Nucleus accumbens (tissue), 56 donors: ENCODE measurements at regions not wholly inside any gene's neighbourhood (a gene's known extent, or its start where the extent isn't known, plus 50 kb on each side); places are given as distances from the start of the nearest gene placed in this dataset.

Experiments
- DNase-seq, 56 donors: peaks; one replicate each; lab custom pipeline; 2025; lab: John Stamatoyannopoulos, UW

DNA sequence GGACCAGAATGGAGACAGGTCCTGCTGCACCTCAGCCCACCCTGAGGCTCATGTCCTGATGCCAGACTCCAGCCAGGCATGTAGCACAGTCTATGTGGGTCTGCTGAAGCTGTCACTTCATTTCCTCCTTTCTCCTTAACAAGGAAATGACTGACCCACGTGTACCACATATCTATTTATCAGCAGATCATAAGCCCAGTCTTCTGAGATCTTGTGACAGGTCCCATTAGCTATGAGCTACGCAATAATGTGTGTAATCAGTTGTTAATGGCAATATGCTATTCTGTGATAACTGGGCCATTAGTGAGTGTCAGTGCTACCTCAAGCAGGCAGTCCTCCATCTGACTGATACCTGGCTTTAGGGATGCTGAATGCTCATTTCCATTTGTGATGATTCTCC lies 615.3 kb downstream of the BCL11A start:
- DNase-seq = no peak

DNA sequence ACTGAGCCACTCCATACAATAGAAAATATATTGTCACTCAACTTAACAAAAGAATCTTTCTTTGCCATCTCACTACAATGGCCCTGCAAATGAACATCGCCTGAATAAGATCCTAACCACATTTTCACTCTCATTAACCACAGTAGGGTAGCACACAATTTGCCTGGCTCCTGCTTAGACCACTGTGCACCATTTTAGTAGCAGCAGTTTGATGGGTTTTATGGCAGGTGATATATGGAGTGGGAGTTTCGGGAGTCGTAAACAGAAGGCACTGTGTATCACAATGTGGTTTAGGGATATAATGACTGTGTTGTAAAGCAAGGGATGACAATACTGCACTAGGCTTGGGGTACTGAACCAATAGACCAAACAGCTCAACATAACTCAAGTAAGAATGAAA lies 617.4 kb downstream of the BCL11A start:
- no peak for DNase-seq

DNA sequence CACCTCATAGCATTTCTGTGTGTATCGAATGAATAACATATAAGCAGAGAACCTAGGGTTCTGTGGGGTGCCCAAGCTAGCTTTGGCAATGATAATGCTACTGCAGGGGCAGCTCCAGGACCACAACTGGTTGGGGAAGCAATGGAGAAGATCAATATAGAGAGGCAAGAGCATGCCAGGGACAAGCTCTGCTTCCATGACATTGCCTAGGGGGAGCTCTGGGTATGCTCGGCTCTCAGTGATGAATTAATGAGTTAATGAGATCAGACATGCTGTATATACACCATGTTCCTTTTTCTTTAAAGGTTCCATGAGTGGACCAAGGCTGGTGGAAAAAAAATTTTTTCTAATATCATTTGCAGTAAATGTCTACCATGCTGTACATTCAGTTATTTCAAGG lies 618.4 kb downstream of the BCL11A start:
- DNase-seq = no peak

DNA sequence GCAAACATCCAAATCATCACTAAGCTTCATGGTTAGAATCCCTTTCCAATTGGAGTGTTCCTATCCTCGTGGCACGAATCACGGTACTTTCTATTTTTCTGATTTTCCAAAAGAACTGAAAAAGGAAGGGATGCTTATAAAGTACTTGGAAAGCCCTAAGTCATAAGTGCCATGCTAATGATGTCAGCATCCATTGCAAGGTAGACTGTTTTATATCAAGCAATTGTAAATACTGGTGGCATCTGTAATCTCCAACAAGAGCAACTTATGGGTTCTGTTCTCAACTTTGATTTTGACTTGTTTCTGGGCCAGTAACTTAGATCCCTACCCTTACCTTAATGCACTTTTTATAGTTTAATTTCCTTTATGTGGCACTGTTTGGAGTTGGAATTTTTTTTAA lies 619.5 kb downstream of the BCL11A start:
- no peak for DNase-seq

DNA sequence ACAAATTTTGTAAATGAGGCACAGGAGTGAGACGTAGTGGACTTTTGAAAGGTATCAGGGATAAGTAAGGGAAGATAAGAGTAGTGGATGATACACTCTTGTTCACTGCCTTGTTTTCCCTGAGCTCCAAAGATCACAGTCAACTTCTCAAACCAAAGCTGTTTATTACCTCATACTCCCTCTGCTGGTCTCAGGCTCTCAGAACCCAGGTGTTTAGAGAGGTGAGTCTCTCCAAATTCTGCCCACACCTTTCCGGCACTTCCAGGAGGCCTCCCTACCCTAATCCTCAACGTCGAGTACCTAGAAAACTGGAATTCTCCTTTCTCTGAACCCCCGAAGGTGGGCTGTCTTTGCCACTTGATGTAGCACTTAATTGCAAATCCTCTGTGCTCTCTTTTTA lies 621.1 kb downstream of the BCL11A start:
- no peak for DNase-seq

GRCh38 chr2:59930430-59930829 lies 623.0 kb downstream of the BCL11A start:
- DNase-seq = no peak

DNA sequence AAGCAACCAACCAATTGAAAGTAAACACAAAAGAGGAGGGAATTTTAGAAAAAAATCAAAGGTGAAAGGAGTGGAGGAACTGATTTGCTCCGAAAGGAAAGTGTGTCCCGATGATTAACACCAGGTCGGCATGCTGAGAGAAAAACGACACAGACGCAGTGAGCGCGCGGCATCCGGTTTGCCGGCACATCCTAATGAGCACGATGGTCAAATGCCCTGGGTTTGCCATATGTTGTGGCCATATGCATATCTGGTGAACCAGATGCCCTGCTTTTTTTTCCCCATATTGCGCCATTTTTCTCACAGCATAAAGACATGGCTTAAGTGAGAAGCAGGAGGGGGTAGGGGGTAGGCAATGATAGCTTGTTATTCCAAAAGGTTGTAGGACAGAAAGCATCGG lies 626.7 kb downstream of the BCL11A start:
- DNase-seq = no peak

GRCh38 chr2:59925321-59925720 lies 628.1 kb downstream of the BCL11A start:
- DNase-seq = no peak

DNA sequence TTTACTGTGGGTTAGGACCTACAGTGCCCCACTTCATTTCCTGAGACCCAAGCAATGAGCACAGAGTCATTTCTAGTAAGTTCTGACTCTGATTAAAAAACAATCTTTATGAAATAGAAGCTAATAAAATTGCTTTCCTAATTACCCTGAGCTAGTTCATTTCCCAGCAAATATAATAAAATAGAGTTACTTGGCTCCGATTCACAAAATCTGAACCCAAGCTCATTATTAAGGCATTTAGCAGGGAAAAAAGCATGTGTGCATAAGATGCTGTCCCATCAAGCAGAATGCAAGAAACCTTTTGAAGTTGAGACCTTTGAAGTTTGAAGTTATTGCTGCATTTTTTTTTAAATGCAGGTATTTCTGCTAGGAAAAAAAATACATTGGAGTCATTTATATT lies 629.1 kb downstream of the BCL11A start:
- DNase-seq = no peak

- DNase-seq = no peak
Measured at GRCh38 chr2:59922450-59922849, 631.0 kb downstream of the BCL11A start.

DNA sequence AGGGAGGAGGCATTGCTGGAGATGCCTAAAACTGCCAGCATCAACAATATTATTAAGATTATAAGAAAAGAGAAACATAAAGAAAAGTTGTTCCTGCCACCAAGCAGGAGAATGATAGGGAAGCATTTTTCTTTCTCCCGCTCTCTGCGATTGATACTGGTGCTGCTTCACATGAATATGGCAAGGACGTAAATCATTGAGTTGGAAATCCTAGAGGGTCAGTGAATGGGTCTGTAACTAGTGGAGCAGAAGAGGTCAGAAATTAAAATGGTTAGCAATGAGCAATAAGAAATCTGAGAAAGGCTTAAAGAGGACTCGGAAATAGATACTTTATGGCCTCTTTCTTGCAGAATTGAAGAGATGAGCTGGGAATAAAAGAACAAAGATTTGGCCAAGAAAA lies 631.7 kb downstream of the BCL11A start:
- no peak for DNase-seq

- no peak for DNase-seq
Measured at GRCh38 chr2:59920961-59921360, 632.5 kb downstream of the BCL11A start.

GRCh38 chr2:59920307-59920706 lies 633.1 kb downstream of the BCL11A start:
- no peak for DNase-seq

GRCh38 chr2:59919579-59919978 lies 633.9 kb downstream of the BCL11A start:
- DNase-seq = no peak

DNA sequence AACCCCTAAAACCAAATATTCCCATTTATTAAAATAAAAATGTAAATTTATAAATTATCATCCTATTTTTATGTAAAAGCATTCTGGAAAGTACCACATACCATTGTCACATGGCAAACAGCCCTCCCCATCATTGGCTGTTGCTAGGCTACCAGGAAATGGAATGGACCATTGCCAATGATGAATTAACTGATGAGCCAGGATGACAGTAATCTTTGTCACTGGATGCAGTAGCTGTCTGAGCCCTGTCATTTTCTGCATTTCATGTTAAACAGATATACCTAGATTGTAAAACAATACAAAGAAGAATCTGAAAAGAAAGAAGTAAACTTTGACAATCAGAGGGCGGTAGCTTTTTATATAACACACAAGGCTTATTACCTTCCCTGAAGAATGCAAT lies 641.4 kb downstream of the BCL11A start:
- no peak for DNase-seq

DNA sequence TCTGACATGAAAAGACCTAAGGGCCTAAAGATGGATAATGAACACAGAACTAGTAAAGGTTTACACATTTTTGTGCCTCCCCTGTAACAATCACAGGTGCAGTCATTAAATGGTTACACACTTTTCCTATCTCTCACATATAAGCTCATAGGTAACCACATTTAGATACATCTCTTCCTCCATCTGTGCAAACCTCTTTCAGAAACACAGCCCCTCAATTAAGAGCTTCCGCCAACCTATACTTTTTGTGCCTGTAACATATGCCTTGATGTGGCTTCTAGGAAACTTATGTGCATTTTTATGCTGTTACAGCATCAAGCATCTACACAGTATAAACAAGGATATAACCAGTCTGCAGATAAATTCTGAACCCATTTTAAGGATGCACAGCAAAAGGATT lies 643.3 kb downstream of the BCL11A start:
- DNase-seq = no peak

DNA sequence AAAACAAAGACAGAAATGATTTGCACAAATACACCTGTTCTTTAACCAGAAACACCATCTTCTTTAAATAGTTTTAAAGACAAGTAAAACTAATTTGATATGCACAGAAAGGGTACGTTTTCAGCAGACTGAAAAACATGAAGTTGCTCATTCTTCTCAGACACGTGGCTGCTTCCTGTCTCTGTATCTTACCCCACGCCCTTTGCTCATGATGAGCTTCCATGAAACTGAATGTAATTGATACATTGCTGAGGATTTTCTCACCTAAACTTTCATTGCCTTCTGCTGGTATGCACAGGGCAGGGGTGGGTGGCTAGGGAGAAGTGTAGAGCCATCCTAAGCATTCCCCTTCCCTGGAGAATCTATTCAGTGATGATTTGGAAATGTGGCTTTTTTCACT lies 644.3 kb downstream of the BCL11A start:
- DNase-seq = no peak

DNA sequence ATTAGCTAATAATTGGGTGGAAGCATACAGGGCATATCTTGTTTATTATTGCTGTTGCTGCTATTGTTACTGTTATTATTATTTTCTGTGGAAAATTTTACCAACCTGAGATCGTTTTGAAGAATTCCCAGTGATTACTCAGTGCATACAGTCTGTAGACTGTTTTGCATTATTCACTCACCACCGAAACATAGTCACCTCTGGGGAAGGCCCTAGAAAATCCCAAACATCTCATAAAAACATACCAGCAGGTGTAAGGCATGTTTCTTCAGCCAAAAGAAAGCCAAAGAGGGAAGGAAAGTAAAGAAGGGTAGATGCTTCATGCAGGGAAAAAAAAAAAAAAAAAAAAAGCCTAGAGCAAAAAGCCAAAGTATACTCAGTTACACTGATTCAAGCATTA lies 647.7 kb downstream of the BCL11A start:
- no peak for DNase-seq

DNA sequence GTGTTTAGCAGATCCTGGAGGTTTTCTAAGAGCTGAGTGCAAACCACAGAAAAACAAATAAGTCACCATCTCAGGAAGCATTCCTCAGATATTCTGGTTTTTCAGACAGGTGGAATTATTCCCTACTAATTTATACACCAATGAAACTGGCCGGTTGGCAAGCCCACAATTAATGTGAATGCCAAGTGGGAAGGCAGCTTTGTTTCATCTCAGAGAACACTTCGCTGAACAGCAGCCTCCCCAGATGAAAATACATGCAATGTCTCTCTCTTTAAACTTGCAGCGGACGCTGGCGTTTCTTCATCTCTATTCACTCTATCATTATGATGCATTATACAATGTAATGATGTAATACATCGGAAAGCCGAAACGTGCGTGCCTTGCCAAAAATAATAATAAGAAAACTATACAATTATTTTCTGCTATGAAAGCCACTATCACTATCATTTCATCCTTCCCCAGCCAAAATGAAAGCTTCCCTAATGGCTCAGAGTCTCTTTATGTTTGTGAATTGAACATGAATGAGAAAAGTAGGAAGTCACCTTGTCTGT lies 649.4 kb downstream of the BCL11A start:
- no peak for DNase-seq

DNA sequence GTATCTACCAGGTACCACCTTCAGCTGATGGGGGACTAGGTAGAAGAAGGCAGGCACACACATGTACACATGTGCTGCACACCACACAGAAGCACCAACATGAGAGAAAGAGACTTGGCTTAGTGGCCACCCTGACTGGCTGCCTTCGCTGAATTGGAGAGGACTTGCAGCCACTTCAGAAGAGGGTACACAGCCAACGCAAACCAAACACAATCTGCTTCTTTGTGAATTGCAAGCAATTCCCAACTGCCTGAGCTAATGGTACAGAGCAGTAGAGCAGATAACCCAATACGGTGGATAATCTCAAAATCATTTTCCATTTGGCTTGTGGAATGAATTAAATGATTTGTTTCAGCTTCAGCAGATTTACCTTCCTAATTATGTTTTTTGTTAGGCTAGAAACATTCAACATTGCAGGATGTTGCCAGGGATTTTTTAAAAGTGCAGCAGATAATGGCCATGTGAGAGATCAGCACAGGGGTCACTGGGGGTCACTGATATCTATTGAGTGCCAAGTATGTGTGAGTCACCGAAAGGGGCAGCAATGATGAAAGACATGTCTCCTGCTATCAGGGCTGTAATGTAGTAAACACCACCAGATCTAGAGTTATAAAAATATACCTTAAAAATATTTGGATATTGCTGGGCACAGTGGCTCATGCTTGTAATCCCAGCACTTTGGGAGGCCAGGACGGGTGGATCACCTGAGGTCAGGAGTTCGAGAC lies 652.6 kb downstream of the BCL11A start:
- no peak for DNase-seq

DNA sequence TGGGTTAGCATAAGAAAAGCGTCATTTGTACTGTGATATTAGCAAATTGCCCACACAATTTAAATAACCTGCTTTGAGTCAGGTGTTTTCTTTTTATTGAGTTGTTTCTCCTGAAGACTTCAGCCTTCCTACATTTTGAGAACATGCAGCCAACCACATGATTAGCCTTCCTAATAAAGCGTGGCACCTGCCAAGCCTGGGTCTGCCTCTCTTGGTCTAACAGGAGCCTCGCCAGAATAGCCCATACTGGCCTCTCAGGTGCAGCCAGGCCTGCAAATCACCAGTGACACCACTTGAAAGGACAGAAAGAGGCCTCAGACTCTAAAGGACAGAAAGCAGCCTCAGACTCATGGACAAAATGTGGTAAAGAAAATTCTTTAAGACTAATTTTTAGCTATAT lies 653.8 kb downstream of the BCL11A start:
- DNase-seq = no peak

DNA sequence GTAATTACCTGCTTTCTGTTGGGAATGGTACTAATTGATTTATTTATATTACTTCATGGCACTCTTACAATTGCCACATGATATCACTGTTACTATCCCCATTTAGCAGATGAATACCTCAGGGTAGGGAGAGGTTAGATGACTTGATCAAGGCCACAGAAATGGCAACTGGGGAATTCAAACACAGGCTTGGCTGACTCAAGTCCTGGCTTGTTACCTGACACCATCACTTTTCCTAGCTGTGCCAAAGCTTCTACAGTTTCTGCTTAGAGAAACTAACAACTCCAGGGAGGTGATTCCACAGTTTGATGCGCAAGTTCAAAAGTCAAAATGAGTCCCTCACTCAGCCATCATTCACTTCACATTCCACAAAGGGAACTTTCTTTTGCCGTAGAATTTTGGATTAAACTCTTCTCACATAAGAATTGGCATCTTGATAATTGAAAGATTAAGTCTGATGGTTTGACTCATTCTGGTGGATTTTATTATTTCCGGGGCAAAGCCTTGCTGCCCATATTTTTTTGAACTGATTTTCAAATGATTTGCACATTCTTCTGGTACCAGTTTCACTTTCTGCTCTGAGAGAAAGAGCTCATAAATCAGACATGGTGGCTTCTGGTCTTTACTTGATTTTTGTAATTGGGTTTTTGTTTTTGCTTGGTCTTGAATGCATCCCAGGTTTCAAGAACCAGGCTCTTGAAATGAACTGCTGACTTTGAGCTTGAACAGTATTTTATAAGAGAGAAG lies 656.8 kb downstream of the BCL11A start:
- no peak for DNase-seq
